GM19351 (cell line): ENCODE measurements at regions not wholly inside any gene's neighbourhood (a gene's known extent, or its start where the extent isn't known, plus 50 kb on each side); places are given as distances from the start of the nearest gene placed in this dataset.
"Not testable (repeated sequence)": the region's sequence is repeated elsewhere in the genome, so short reads cannot be mapped to it uniquely, and the experiment has no call there.

Experiments used
- ATAC-seq: cut with Tn5 transposase; IDR thresholded peaks from one replicate; pipeline ENCODE4 v1.9.1; 2021; ENCODE audit warnings: mild to moderate bottlenecking, moderate library complexity; ENCODE audit not compliant: unreplicated experiment

- ATAC-seq: no peak
Measured at GRCh38 chr1:29409616-29410015, 173.3 kb downstream of the PTPRU start.

DNA sequence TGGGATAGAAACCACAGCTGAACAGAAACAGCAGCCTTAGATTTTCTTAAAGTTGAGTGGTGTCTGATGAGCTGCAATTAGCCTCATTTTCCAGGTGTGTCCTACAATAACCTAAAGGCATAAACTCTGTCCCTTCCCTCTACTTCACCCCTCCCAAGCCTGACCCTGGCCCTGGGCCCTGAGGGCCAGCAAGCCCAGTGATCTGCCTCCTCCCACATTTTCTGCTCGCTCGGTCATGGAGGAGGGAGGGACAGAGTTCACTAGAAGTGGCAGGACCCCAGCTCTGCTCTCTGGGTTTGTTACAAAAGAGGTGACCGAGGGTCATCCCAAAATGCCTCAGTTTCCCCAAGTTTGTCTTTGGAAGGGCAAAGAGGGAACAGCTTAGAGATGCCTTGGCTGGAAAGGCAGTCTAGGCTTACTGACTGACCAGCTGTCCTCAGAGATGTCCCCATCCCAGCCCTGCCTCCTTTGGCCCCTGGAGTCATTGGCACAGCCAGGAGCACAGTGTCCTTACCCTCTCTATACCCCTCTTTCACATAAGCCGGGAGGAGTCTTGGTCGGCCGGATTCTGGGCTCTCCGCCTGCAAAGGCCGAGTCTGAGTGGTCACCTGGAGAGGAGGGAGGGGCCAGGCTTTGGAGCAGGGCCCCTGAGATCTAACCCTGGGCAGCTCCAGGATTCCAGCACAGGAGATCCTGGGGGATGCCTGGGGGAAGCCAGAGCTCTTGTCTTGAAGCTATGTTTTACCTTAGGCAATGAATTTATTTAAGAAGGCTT is 172.7 kb downstream of the PTPRU start:
- no peak for ATAC-seq

GRCh38 chr1:29406814-29407213 is 170.5 kb downstream of the PTPRU start:
- ATAC-seq: no peak

DNA sequence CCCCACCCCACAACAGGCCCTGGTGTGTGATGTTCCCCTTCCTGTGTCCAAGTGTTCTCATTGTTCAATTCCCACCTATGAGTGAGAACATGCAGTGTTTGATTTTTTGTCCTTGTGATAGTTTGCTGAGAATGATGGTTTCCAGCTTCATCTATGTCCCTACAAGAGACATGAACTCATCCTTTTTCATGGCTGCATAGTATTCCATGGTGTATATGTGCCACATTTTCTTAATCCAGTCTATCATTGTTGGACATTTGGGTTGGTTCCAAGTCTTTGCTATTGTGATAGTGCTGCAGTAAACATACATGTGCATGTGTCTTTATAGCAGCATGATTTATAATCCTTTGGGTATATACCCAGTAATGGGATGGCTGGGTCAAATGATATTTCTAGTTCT is 163.9 kb downstream of the PTPRU start:
- ATAC-seq: not testable (repeated sequence)

- no peak for ATAC-seq
Measured at GRCh38 chr1:29399465-29399864, 163.1 kb downstream of the PTPRU start.

- no peak for ATAC-seq
Measured at GRCh38 chr1:29398431-29398830, 162.1 kb downstream of the PTPRU start.

DNA sequence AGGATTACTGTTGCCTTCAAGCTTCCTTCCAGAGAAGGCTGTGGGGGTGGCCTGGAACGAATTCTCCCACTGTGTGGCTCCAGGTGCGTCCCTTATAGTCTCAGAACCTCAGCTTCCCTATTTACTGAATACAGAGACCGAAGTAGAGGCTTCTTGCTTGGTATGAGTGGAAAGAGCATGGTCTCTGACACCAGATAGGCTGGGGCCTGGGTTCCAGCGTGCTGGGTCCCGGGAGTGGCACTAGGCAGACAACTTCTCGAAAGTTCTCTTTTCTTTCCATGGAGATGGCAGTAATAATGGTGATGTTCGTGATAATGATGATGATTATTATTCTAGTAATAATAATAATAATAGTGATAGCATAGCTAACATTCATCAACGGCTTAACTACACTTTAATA is 161.7 kb downstream of the PTPRU start:
- no peak for ATAC-seq

DNA sequence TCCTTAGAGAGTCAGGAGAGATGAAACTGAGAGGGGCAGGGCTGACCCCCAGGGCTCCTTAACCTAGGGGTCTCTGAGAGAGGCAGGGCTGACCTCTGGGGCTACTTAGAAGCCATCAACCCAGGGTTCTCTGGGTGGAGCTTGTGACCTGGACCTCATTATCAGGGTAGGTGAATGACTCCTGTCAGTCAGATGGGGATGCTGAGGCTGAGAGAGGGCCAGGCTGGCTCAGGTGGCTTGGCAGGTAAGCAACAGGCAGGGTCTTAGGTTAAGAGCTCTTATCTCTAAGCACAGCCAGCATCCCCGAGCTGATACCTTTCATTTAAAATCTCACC is 160.9 kb downstream of the PTPRU start:
- no peak for ATAC-seq

DNA sequence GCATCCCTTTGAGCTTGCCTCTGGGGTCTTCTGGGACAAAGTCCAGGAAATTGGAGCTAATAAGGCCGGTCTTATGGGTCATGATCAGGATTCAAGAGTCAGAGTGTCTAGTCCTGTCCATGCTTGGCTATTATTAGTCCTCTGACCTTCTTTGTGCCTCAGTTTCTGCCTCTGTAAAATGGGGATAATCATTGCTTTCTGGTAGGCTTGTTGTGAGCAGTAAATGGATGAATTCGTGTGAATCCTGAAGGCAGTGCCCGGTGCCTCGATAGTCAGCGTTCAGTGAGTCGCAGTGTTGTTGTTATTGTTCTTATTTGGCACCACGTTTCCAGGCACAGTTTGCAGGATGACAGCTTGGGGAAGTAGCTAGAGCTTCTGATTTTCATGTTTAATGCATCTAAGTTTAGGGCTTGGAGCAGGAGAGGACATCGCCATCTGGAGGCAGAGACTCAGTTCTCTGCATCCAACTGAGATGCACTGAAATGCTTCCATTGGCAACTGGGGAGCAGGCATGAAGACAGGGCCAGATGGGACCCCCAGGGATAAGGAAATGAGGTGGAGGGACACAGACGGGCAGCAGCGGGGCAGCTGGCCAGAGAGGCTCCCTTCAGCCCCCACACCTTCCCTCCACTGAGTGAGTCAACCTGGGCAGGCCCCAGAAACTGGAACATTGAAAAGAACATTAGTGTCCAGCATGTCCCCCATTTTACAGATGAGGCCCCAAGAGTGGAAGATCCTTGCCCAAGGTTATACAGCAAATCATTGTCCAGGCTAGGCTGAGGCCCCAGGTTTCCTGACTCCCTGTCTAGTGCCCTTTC is 160.3 kb downstream of the PTPRU start:
- no peak for ATAC-seq

GRCh38 chr1:29395736-29396437 is 159.6 kb downstream of the PTPRU start:
- ATAC-seq: no peak

- ATAC-seq: no peak
Measured at GRCh38 chr1:29394521-29395225, 158.4 kb downstream of the PTPRU start.

DNA sequence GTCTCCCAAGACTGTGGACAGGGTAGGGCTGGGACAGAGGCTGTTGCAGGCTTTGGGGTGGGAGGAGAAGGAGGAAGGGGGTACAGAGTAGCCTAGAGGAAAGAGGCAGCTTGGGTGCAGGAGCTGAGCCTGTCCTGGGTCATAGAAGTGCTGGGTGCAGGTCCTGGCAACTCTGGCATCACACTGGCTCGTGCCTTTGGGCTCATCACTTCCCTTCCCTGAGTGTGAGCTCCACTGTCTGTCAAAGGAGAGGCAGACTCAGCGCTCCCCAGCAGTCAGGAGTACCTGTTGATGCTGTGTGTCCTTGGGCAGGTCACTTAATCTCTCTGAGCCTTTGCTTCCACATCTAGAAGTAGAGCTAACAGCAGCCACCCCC is 157.1 kb downstream of the PTPRU start:
- no peak for ATAC-seq

GRCh38 chr1:29392486-29393450 is 156.4 kb downstream of the PTPRU start:
- ATAC-seq: no peak

GRCh38 chr1:29392036-29392435 is 155.7 kb downstream of the PTPRU start:
- no peak for ATAC-seq

- no peak for ATAC-seq
Measured at GRCh38 chr1:29391362-29391880, 155.1 kb downstream of the PTPRU start.

DNA sequence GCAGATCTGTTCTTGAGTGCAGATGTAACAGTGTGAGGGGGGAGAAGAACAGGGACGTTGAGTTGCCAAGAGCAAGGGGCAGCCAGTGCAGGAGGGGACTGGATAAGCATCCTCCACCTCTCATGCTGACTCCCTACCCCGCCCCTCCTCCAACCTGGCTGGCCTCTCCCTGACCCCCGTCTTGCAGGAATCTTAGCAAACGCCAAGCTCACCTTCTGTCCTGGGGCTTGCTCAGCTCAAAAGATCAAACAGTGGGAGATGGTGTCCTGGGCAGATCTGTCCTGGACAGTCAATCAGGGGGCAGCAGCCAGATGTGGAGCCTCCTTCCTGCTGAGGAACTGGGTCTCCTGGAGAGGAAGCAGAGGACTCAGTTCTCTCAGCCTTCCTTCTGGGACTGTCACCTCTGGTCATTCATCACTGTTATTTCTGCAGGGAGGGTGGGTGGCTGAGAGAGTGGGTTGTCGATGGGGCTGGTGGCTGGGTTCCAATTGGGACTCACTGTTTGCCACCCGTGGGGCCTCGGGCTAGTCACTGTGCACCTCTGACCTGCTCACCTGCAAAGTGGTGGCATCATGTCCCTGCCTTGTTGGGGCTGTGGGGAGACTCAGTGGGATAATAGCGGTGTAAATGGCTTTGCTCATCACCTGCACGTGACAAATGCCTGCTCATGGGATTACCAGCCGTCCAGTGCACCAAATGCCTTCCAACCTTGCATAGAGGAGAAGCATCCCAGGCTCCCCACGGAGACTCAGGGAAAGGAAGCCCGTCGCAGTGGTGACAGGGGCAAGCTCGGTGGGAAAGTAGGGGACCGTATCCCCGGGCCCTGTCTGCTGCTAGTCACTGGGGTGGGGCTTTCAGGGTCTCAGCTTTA is 154.4 kb downstream of the PTPRU start:
- no peak for ATAC-seq

DNA sequence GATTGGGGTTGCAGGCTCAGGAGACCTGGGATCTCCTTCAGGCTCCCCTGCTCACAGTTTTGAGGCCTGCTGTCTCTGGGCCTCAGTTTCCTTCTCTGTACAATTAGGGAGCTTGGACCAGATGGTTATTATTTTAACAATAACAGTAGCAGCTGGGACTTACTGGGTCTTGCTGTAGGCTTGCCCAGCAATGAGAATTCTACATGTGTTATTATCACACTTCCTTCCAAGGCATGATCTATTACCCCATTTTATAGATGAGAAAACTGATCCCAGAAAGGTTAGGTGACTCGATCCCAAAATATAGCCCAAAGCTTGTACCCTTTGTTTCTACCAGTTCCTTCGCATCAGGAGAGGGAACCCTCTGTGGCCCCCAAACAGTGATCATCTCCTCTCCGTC is 153.8 kb downstream of the PTPRU start:
- ATAC-seq: no peak

- ATAC-seq: no peak
Measured at GRCh38 chr1:29389533-29390041, 153.3 kb downstream of the PTPRU start.

DNA sequence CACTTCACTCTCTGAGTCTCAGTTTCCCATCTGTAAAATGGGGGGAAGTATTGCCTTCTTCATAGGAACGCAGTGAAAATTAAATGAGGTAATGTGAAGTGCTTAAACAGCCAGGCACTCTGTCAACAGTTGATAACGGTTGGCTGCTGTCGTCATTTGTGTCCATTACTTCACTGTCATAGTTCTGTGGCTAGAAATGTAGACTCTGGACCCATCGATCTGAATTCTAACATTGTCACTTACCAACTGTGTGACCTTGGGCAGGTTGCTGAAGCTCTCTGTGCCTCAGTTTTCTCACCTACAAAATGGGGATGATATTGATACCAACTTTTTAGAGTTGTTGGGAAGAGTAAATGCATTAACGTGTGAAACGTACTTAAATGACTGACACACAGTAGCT is 152.6 kb downstream of the PTPRU start:
- no peak for ATAC-seq
